RPMI8226 (cell line): ENCODE measurements at regions not wholly inside any gene's neighbourhood (a gene's known extent, or its start where the extent isn't known, plus 50 kb on each side); places are given as distances from the start of the nearest gene placed in this dataset.

ENCODE experiments used
- DNase-seq: peaks from one replicate; pipeline ENCODE4 v3.0.0-alpha.2; 2015

DNA sequence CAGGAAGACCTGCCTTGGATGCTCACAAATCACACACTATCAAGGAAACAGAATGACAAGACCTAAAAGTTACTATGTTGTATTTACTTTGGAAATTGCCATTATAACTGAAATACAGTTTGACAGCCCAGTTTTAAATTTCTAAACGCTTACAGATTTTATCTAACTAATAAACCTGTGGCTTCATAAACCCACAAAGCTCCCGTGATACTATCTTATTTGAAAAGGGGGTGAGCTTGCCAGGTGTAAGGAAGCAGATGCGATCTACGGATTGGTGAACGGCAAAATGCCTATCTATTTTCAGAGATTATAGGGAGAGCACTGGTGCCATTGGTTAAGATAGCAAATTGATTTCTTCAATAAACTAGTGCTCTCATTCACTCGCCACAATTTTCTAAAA lies 485.5 kb downstream of the BCAT1 start:
- no peak for DNase-seq

- DNase-seq = no peak
These were observed 486.0 kb downstream of the BCAT1 start for GRCh38 chr12:24462946-24463345.

- DNase-seq = no peak
These were observed 488.4 kb downstream of the BCAT1 start for GRCh38 chr12:24460506-24460905.

DNA sequence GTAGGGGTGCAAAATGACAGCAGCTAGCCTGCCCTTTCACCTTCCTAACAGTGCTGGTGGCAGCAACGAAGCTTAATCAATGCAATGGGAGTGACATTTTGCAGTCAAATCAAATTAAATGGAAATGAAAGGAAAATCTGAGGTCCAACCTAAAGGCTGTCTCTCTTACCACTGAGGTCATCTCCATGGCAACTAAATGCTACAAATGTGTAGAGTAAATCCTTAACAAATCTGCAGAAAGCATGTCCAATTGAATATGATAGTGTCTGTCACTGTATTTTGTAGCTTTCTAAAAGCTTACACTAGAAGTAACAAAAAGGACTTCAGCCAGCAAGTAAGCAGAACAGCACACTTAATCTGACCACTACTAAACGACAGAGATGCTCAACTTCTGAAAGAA lies 488.8 kb downstream of the BCAT1 start:
- no peak for DNase-seq

GRCh38 chr12:24455811-24456210 lies 493.1 kb downstream of the BCAT1 start:
- no peak for DNase-seq

DNA sequence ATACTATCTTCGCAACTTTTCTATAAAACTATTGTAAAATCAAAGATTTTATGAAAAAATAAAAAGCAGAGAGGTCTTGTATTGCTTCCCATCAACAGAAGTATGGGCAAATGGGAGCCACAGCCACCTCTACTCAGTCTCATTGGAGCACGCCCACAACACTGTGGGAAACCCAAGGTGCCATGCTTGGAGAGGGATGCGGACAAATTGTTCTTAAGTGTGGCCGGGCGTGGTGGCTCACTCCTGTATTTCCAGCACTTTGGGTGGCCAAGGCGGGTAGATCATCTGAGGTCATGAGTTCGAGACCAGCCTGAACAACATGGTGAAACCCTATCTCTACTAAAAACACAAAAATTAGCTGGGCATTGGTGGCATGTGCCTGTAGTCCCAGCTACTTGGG lies 498.2 kb upstream of the SOX5 start:
- DNase-seq = no peak

GRCh38 chr12:24446287-24446686 lies 496.8 kb upstream of the SOX5 start:
- DNase-seq = no peak

DNA sequence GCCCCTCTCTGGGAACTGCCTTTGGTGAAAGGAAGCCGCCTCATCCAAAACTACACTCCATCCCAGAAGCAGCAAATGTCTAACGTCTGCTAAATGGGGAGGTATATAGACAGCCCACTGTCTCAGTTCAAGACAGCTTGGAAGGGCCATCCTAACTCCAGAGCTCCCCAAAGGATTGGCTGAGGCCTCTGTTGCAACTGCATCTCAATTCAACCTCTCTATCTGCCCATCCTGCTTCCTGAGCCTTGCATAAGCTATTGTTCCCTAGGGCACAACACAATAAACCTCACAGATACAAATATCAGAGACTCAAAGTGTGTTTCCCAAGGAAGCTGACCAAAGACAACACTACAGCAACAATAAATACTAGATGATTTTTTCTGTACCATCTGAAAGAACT lies 495.2 kb upstream of the SOX5 start:
- no peak for DNase-seq

- no peak for DNase-seq
These were observed 492.0 kb upstream of the SOX5 start for GRCh38 chr12:24441458-24441857.

- no peak for DNase-seq
These were observed 487.2 kb upstream of the SOX5 start for GRCh38 chr12:24436667-24437066.

DNA sequence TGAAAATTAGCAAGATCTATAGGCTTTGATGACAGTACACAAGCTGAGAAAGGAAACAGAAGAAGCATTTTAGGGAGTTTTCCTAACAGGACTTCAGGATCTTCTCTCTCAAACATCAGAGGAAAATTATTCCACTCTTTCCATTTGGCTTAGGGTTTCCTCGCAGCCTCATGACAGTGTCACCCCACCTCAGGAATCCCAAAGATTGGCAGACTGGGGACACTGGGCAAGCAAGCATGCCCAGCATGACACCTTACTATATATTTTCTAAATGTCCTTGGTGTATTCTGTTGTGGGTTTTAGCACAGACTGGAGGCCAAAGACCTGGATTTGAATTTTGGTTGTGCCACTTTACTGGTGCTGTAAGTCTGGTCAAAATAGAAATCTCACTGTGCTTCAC lies 482.4 kb upstream of the SOX5 start:
- no peak for DNase-seq

- no peak for DNase-seq
These were observed 478.3 kb upstream of the SOX5 start for GRCh38 chr12:24427776-24428175.

DNA sequence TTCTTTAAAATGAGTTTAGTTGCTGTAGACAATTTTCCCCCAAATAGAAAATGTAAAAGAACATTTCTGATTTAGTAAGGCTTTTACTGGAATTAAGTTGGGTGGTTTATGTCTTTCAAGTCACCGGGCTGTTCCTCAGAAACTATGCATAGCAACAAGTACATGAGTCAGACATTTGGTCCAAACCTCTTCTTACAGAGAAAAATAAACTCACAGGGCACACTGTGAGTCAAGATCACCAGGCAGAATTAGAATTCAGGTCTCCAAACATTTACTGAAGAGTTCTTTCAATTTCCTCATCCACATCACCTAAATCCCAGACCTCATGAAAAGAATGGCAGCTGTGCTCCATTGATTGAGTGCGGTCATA lies 476.1 kb upstream of the SOX5 start:
- DNase-seq = no peak

GRCh38 chr12:24424889-24425600 lies 475.6 kb upstream of the SOX5 start:
- no peak for DNase-seq

- no peak for DNase-seq
These were observed 474.9 kb upstream of the SOX5 start for GRCh38 chr12:24424376-24424775.

GRCh38 chr12:24423611-24424010 lies 474.1 kb upstream of the SOX5 start:
- no peak for DNase-seq

DNA sequence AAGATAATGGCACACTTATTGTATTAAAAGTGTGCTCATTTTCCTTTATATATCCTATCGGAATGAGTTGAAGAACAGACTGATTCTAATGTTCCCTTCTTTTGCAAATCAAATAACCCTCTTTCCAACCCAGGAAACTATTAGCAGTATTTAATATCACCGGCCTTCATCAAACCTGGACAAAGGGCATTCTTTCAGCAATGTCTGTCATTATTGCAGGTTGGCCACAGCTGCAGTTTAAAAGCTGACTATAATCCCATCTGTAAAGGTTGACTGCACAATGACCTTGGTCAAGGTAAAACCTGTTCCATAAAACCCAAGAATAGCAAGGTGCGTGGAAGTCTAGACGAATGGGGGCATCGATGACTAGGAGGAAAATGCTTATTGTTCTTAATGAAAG lies 472.3 kb upstream of the SOX5 start:
- no peak for DNase-seq

GRCh38 chr12:24418157-24418556 lies 468.7 kb upstream of the SOX5 start:
- DNase-seq = no peak

GRCh38 chr12:24416423-24417109 lies 467.1 kb upstream of the SOX5 start:
- DNase-seq = no peak

- no peak for DNase-seq
These were observed 466.5 kb upstream of the SOX5 start for GRCh38 chr12:24415934-24416333.

DNA sequence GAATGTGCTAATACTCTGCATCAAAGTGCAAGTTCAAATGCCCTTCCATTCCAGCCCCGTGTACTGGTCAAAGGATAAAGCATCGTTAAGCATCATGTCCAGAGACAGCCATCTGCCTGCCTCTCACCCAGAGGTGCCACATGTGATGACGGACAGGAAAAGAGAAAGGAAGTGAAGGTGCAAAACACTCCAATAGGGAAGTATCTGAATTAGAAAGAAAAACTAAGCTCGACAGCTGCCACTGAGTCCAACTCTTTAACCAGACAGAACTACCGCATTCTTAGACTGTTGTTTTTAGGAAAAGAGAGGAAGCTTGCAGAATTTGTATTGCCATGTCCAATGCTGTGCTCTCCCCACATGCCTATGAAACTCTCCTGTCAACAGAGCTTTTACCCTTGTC lies 465.0 kb upstream of the SOX5 start:
- no peak for DNase-seq

GRCh38 chr12:24411948-24412347 lies 462.5 kb upstream of the SOX5 start:
- no peak for DNase-seq

- no peak for DNase-seq
These were observed 460.4 kb upstream of the SOX5 start for GRCh38 chr12:24409868-24410267.

GRCh38 chr12:24408305-24408704 lies 458.8 kb upstream of the SOX5 start:
- no peak for DNase-seq

DNA sequence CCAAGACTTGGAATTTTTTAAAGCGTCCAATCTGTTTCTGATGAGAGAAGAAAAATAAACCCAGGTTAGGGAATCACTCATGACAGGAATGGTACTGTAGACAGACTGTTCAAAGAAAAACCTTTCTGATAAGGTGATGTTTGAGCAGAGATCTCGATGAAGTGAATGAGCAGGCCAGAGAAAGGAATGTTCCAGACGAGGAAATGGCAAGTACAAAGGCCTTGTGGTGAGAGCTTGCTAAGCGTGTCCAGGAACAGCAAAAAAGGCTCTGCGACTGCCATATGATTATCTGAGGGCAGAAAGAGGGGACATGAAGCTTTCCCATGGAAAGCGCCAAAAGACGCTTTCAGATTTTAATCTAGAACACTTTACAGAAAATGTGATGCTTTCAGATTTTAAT lies 458.4 kb upstream of the SOX5 start:
- DNase-seq = no peak
